ENCODE measurements at regions not wholly inside any gene's neighbourhood (a gene's known extent, or its start where the extent isn't known, plus 50 kb on each side); places are given as distances from the start of the nearest gene placed in this dataset.

GRCh38 chr14:41137741-41138140, 468.9 kb upstream of the LRFN5 start:
- no peak for TF ChIP-seq RAD21 (conservative IDR thresholded peaks at IDR 0.05)
- no peak for TF ChIP-seq CTCF (IDR thresholded peaks at IDR 0.05; ENCODE audit: poor library complexity, severe bottlenecking)
- no peak for TF ChIP-seq EZH2 (IDR thresholded peaks at IDR 0.05; ENCODE audit: borderline replicate concordance, insufficient read depth, low read length, poor library complexity, severe bottlenecking)

All from neural cell (in vitro differentiated cells).